ENCODE measurements at regions not wholly inside any gene's neighbourhood (a gene's known extent, or its start where the extent isn't known, plus 50 kb on each side); places are given as distances from the start of the nearest gene placed in this dataset.

DNA sequence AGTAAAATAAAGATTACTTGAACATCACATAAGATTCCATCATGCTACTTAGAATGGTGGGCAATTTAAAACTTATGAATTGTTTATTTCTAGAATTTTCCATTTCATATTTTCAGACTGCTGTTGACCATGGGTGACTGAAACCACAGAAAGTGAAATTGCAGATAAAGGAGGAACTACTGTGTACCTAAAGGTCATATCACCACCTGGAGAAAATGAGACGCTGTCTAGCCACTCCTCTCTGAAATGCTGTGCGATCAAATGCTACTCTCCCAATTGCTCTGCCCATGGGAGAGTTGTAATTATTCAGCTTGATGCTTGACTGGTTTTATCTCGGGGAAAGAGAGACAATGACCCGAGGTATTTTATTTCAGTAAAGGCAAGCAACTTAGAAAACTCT lies 128.9 kb upstream of the ERCC4 start:
- peaks cover 0 to 4% of the 10 kb centered on the region in 2 donors for H3K27me3 ChIP-seq (ENCODE audit: control insufficient read depth in 1 of 2, insufficient read depth in 2 of 2, low read length in 2 of 2)
- no peak overlapping the region for H3K27ac ChIP-seq (ENCODE audit: low read length)
- no peak overlapping the region for H3K9ac ChIP-seq (ENCODE audit: low read length in 2 of 2)
- peaks cover 13% of the 10 kb centered on the region for H3K4me1 ChIP-seq (ENCODE audit: control insufficient read depth, insufficient read depth, low read length)
- no peaks in the 10 kb centered on the region for H3K36me3 ChIP-seq (ENCODE audit: control insufficient read depth in 2 of 2, insufficient read depth in 2 of 2, low read length in 2 of 2)
- no peak overlapping the region for H3K4me3 ChIP-seq (ENCODE audit: low read length in 2 of 2)
- H3K9me3 ChIP-seq (ENCODE audit: control insufficient read depth in 2 of 2, low read length in 2 of 2), result peaks cover 5% of the 10 kb centered on the region in 2 donors

- Histone ChIP-seq H3K4me1 (ENCODE audit: control insufficient read depth, insufficient read depth, low read length) (peaks cover 13% of the 10 kb centered on the region), H3K27ac (ENCODE audit: low read length) (no peak overlapping the region), H3K36me3 (ENCODE audit: control insufficient read depth in 2 of 2, insufficient read depth in 2 of 2, low read length in 2 of 2) (no peaks in the 10 kb centered on the region), H3K4me3 (ENCODE audit: low read length in 2 of 2) (peak overlapping the region in 1 of 2 donors; percentile 29), H3K9me3 (ENCODE audit: control insufficient read depth in 2 of 2, low read length in 2 of 2) (no peaks in the 10 kb centered on the region), H3K27me3 (ENCODE audit: control insufficient read depth in 1 of 2, insufficient read depth in 2 of 2, low read length in 2 of 2) (no peaks in the 10 kb centered on the region), H3K9ac (ENCODE audit: low read length in 2 of 2) (no peak overlapping the region)
Observed at GRCh38 chr16:13793841-13794409, 126.0 kb upstream of the ERCC4 start.

DNA sequence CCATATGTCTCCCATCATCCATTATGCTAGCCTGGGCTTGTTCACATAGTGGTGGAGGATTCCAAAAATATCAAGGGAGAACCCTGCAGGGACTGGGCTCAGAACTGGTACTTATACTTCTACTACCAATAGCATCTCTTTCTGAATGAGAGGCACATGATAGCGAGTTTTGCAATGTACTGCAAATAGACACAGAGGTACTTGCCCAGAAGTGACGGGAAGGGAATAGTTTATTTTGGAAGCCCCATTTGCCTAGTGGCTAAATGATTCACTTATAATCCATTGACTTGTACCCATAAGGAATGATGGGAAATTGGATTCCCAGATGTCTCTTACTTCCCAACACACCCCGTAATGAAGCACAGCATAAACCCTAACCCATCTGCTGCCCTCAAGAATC lies 124.8 kb upstream of the ERCC4 start:
- no peaks in the 10 kb centered on the region for H3K27me3 ChIP-seq (ENCODE audit: control insufficient read depth in 1 of 2, insufficient read depth in 2 of 2, low read length in 2 of 2)
- H3K9me3 ChIP-seq (ENCODE audit: control insufficient read depth in 2 of 2, low read length in 2 of 2), result no peaks in the 10 kb centered on the region
- H3K4me1 ChIP-seq (ENCODE audit: control insufficient read depth, insufficient read depth, low read length), result peaks cover 13% of the 10 kb centered on the region
- no peak overlapping the region for H3K9ac ChIP-seq (ENCODE audit: low read length in 2 of 2)
- no peak overlapping the region for H3K27ac ChIP-seq (ENCODE audit: low read length)
- H3K4me3 ChIP-seq (ENCODE audit: low read length in 2 of 2), result no peak overlapping the region
- no peaks in the 10 kb centered on the region for H3K36me3 ChIP-seq (ENCODE audit: control insufficient read depth in 2 of 2, insufficient read depth in 2 of 2, low read length in 2 of 2)

GRCh38 chr16:13797718-13798117 lies 122.2 kb upstream of the ERCC4 start:
- Histone ChIP-seq H3K36me3 (ENCODE audit: control insufficient read depth in 2 of 2, insufficient read depth in 2 of 2, low read length in 2 of 2) (no peaks in the 10 kb centered on the region), H3K9me3 (ENCODE audit: control insufficient read depth in 2 of 2, low read length in 2 of 2) (no peaks in the 10 kb centered on the region), H3K27ac (ENCODE audit: low read length) (no peak overlapping the region), H3K9ac (ENCODE audit: low read length in 2 of 2) (no peak overlapping the region), H3K27me3 (ENCODE audit: control insufficient read depth in 1 of 2, insufficient read depth in 2 of 2, low read length in 2 of 2) (peaks cover 0 to 3% of the 10 kb centered on the region in 2 donors), H3K4me3 (ENCODE audit: low read length in 2 of 2) (no peak overlapping the region), H3K4me1 (ENCODE audit: control insufficient read depth, insufficient read depth, low read length) (peaks cover 13% of the 10 kb centered on the region)

DNA sequence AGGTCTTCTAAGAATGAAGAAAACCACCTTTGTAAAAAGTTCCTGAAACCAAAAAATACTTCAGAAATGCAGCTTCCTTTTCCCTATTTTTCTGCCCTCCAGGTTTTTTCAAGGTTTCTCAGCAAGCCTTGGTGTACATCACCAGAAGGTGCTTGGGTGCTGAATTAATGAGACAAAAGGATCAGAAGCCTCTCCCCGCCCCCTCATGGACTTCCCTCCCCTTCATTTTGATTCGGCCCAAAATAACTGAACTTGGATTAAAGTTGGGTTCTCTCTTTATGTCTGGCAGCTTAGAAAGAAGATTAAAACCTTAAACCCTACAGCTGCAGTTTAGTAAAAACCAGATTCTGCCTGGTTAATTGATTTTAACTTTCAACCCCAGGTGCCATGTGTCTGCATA lies 121.7 kb upstream of the ERCC4 start:
- Histone ChIP-seq H3K4me3 (ENCODE audit: low read length in 2 of 2) (no peak overlapping the region), H3K36me3 (ENCODE audit: control insufficient read depth in 2 of 2, insufficient read depth in 2 of 2, low read length in 2 of 2) (no peaks in the 10 kb centered on the region)

GRCh38 chr16:13803974-13804373 lies 116.0 kb upstream of the ERCC4 start:
- no peak overlapping the region for H3K9ac ChIP-seq (ENCODE audit: low read length in 2 of 2)
- H3K9me3 ChIP-seq (ENCODE audit: control insufficient read depth in 2 of 2, low read length in 2 of 2), result no peaks in the 10 kb centered on the region
- H3K27me3 ChIP-seq (ENCODE audit: control insufficient read depth in 1 of 2, insufficient read depth in 2 of 2, low read length in 2 of 2), result peaks cover 0 to 4% of the 10 kb centered on the region in 2 donors
- H3K36me3 ChIP-seq (ENCODE audit: control insufficient read depth in 2 of 2, insufficient read depth in 2 of 2, low read length in 2 of 2), result no peaks in the 10 kb centered on the region
- H3K27ac ChIP-seq (ENCODE audit: low read length), result no peak overlapping the region
- no peak overlapping the region for H3K4me3 ChIP-seq (ENCODE audit: low read length in 2 of 2)
- H3K4me1 ChIP-seq (ENCODE audit: control insufficient read depth, insufficient read depth, low read length), result no peaks in the 10 kb centered on the region

More for the DNA sequence above, 121.7 kb upstream of the ERCC4 start:
- Histone ChIP-seq H3K9ac (ENCODE audit: low read length in 2 of 2) (no peak overlapping the region), H3K27me3 (ENCODE audit: control insufficient read depth in 1 of 2, insufficient read depth in 2 of 2, low read length in 2 of 2) (peaks cover 0 to 4% of the 10 kb centered on the region in 2 donors), H3K4me1 (ENCODE audit: control insufficient read depth, insufficient read depth, low read length) (peaks cover 12% of the 10 kb centered on the region), H3K27ac (ENCODE audit: low read length) (no peak overlapping the region), H3K9me3 (ENCODE audit: control insufficient read depth in 2 of 2, low read length in 2 of 2) (no peaks in the 10 kb centered on the region)

- no peak overlapping the region for H3K9ac ChIP-seq (ENCODE audit: low read length in 2 of 2)
- no peaks in the 10 kb centered on the region for H3K9me3 ChIP-seq (ENCODE audit: control insufficient read depth in 2 of 2, low read length in 2 of 2)
- H3K27me3 ChIP-seq (ENCODE audit: control insufficient read depth in 1 of 2, insufficient read depth in 2 of 2, low read length in 2 of 2), result peaks cover 0 to 4% of the 10 kb centered on the region in 2 donors
- no peak overlapping the region for H3K4me3 ChIP-seq (ENCODE audit: low read length in 2 of 2)
- H3K36me3 ChIP-seq (ENCODE audit: control insufficient read depth in 2 of 2, insufficient read depth in 2 of 2, low read length in 2 of 2), result no peaks in the 10 kb centered on the region
- no peaks in the 10 kb centered on the region for H3K4me1 ChIP-seq (ENCODE audit: control insufficient read depth, insufficient read depth, low read length)
- H3K27ac ChIP-seq (ENCODE audit: low read length), result no peak overlapping the region
Observed at GRCh38 chr16:13805951-13806350, 114.0 kb upstream of the ERCC4 start.

DNA sequence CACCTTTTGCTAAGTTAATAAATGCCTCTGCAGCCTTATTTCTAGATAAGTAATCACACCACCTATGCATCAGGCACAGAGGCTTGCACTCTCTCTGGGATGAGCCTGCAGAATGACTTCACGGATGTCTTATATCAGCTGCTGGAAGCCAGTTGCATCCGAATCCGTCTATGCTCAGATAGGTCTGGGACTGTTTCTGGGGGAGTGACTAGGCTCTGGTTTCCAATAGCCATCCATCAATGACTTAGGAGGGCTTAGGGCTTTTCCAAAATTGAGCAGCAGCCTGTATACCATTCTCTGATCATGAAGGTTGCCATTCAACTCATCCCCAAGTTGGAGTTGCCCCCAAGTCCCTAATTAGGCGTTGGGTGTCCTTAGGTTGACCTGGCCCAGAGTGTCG lies 113.3 kb upstream of the ERCC4 start:
- H3K27me3 ChIP-seq (ENCODE audit: control insufficient read depth in 1 of 2, insufficient read depth in 2 of 2, low read length in 2 of 2), result peaks cover 0 to 4% of the 10 kb centered on the region in 2 donors

DNA sequence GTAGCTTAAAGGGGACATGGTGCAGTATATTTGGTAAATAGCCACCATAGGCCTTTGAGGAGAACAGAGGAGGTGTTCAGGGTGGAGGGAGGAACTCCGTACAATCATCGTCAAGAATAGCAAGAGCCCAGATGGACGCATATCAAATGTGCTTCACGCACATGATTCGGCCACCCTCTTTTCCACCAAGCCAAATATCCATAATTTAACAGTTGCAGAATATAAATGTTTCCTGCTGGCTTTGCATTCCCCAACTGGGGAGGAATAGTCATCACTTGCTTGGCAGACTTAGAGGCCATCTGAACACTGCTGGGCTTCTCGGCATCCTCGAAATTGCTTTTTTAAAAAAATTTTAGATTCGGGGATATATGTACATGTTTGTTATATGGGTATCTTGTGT lies 111.9 kb upstream of the ERCC4 start:
- no peaks in the 10 kb centered on the region for H3K36me3 ChIP-seq (ENCODE audit: control insufficient read depth in 2 of 2, insufficient read depth in 2 of 2, low read length in 2 of 2)
- H3K9me3 ChIP-seq (ENCODE audit: control insufficient read depth in 2 of 2, low read length in 2 of 2), result no peaks in the 10 kb centered on the region
- H3K4me1 ChIP-seq (ENCODE audit: control insufficient read depth, insufficient read depth, low read length), result no peaks in the 10 kb centered on the region
- H3K4me3 ChIP-seq (ENCODE audit: low read length in 2 of 2), result no peak overlapping the region
- H3K27me3 ChIP-seq (ENCODE audit: control insufficient read depth in 1 of 2, insufficient read depth in 2 of 2, low read length in 2 of 2), result peaks cover 0 to 3% of the 10 kb centered on the region in 2 donors
- H3K27ac ChIP-seq (ENCODE audit: low read length), result no peak overlapping the region
- H3K9ac ChIP-seq (ENCODE audit: low read length in 2 of 2), result no peak overlapping the region

More for the DNA sequence above, 113.3 kb upstream of the ERCC4 start:
- Histone ChIP-seq H3K9me3 (ENCODE audit: control insufficient read depth in 2 of 2, low read length in 2 of 2) (no peaks in the 10 kb centered on the region), H3K27ac (ENCODE audit: low read length) (no peak overlapping the region), H3K9ac (ENCODE audit: low read length in 2 of 2) (no peak overlapping the region), H3K4me3 (ENCODE audit: low read length in 2 of 2) (no peak overlapping the region), H3K36me3 (ENCODE audit: control insufficient read depth in 2 of 2, insufficient read depth in 2 of 2, low read length in 2 of 2) (no peaks in the 10 kb centered on the region), H3K4me1 (ENCODE audit: control insufficient read depth, insufficient read depth, low read length) (no peaks in the 10 kb centered on the region)

GRCh38 chr16:13809765-13810164 lies 110.2 kb upstream of the ERCC4 start:
- no peaks in the 10 kb centered on the region for H3K36me3 ChIP-seq (ENCODE audit: control insufficient read depth in 2 of 2, insufficient read depth in 2 of 2, low read length in 2 of 2)
- H3K27ac ChIP-seq (ENCODE audit: low read length), result no peak overlapping the region
- no peaks in the 10 kb centered on the region for H3K4me1 ChIP-seq (ENCODE audit: control insufficient read depth, insufficient read depth, low read length)
- no peak overlapping the region for H3K9ac ChIP-seq (ENCODE audit: low read length in 2 of 2)
- H3K27me3 ChIP-seq (ENCODE audit: control insufficient read depth in 1 of 2, insufficient read depth in 2 of 2, low read length in 2 of 2), result peaks cover 0 to 7% of the 10 kb centered on the region in 2 donors
- no peaks in the 10 kb centered on the region for H3K9me3 ChIP-seq (ENCODE audit: control insufficient read depth in 2 of 2, low read length in 2 of 2)
- no peak overlapping the region for H3K4me3 ChIP-seq (ENCODE audit: low read length in 2 of 2)

DNA sequence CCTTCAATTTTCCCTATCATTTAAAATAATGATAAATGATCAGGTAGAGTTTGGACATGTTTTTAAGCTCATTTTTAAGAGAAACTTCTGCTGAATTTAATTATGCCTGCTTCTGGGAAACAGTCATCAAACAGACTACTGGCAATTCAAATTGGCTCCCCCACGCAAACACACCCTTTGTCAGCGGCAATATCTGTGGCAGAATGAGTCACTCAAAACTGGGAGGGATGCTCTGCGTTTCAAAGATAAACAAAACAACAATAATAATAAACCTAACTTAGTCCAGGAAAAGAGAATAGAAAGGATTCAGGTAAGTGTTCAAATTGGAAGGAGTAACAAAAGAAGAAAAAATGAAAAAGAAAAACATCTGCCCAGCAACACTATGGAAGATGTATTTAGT lies 108.1 kb upstream of the ERCC4 start:
- Histone ChIP-seq H3K27ac (ENCODE audit: low read length) (no peak overlapping the region), H3K4me1 (ENCODE audit: control insufficient read depth, insufficient read depth, low read length) (no peaks in the 10 kb centered on the region), H3K9me3 (ENCODE audit: control insufficient read depth in 2 of 2, low read length in 2 of 2) (no peaks in the 10 kb centered on the region), H3K27me3 (ENCODE audit: control insufficient read depth in 1 of 2, insufficient read depth in 2 of 2, low read length in 2 of 2) (peaks cover 4 to 10% of the 10 kb centered on the region in 2 donors), H3K9ac (ENCODE audit: low read length in 2 of 2) (no peak overlapping the region), H3K36me3 (ENCODE audit: control insufficient read depth in 2 of 2, insufficient read depth in 2 of 2, low read length in 2 of 2) (no peaks in the 10 kb centered on the region), H3K4me3 (ENCODE audit: low read length in 2 of 2) (no peak overlapping the region)

Measured in stomach smooth muscle (tissue), 2 donors.